A549 (cell line): ENCODE measurements at regions not wholly inside any gene's neighbourhood (a gene's known extent, or its start where the extent isn't known, plus 50 kb on each side); places are given as distances from the start of the nearest gene placed in this dataset.

ENCODE experiments used
- ATAC-seq, 2 experiments: fragments of 200-7000 bp in 1 of 2; fragments of >200 bp in 1 of 2; cut with Nextera tagmentation in 1 of 2; cut with Tn5 transposase in 1 of 2; 3 replicates each; pipeline versions ENCODE4 v1.8.0 to v1.9.1; 2018 to 2020; ENCODE audit warnings: mild to moderate bottlenecking in 1 of 2, moderate library complexity in 1 of 2
- CTCF ChIA-PET: fragments of 300-600 bp; sonication (Branson Sonifier 250); formaldehyde crosslinking; extraction: SDS; loops from one replicate; lab custom pipeline; 2021; ENCODE audit warnings: antibody characterized with exemption, inconsistent platforms; lab: Yijun Ruan, JAX
- POLR2A ChIA-PET: fragments of 350-600 bp; formaldehyde crosslinking; extraction: SDS; loops from one replicate; lab custom pipeline; 2021; ENCODE audit warnings: antibody characterized with exemption, inconsistent platforms; lab: Yijun Ruan, JAX
- DNase-seq, 2 experiments: peaks; one replicate each; pipeline versions ENCODE4 v3.0.0 to v3.0.0-alpha.2; 2011 to 2016; ENCODE audit warnings: low read depth in 1 of 2, low spot score in 1 of 2
- FAIRE-seq: peaks from 2 replicates; lab custom pipeline; 2011; peaks lifted over from hg19 to GRCh38; lab: Jason Lieb, UNC
- H3K27ac ChIP-seq, 2 experiments: fragments of >200 bp; sonication (Bioruptor Twin); formaldehyde crosslinking; 3 replicates each; pipeline ENCODE4 v1.5.1; 2016 to 2017
- H3K4me1 ChIP-seq: fragments of >200 bp; sonication (Bioruptor Twin); formaldehyde crosslinking; 3 replicates; pipeline ENCODE4 v1.6.1; 2016
- H3K4me2 ChIP-seq: fragments of >200 bp; sonication (Bioruptor Twin); formaldehyde crosslinking; 3 replicates; pipeline ENCODE4 v1.6.1; 2016
- H3K4me3 ChIP-seq: fragments of >200 bp; sonication (Bioruptor Twin); formaldehyde crosslinking; 3 replicates; pipeline ENCODE4 v1.5.1; 2016
- H3K9me3 ChIP-seq: fragments of >200 bp; sonication (Bioruptor Twin); formaldehyde crosslinking; 3 replicates; pipeline ENCODE4 v1.6.1; 2016
- BHLHE40 ChIP-seq: IDR thresholded peaks from 2 replicates; pipeline ENCODE4 v1.6.1; 2012; ENCODE audit warnings: low read depth, low read length, inconsistent platforms
- CHD2 ChIP-seq: fragments of 150-350 bp; IDR thresholded peaks from 2 replicates; pipeline ENCODE4 v1.6.1; 2014; ENCODE audit warnings: low read length; ENCODE audit not compliant: partially characterized antibody
- EP300 ChIP-seq, 2 experiments: fragments of >200 bp; sonication (Bioruptor Twin); formaldehyde crosslinking; IDR thresholded peaks; 2 replicates in 1 of 2; 3 replicates in 1 of 2; pipeline ENCODE4 v1.6.1; 2016 to 2017
- ESRRA ChIP-seq: fragments of 150-350 bp; IDR thresholded peaks from 2 replicates; pipeline ENCODE4 v1.6.1; 2014; ENCODE audit warnings: mild to moderate bottlenecking, low read length, borderline replicate concordance
- FOSB ChIP-seq: fragments of 250-450 bp; sonication (Bioruptor Pico); IDR thresholded peaks from 2 replicates; pipeline ENCODE4 v1.5.0; 2020; ENCODE audit warnings: mild to moderate bottlenecking, moderate library complexity
- FOSL2 ChIP-seq, 2 experiments: fragments of 450-650 bp in 1 of 2; fragments of >200 bp in 1 of 2; sonication (Bioruptor Twin) in 1 of 2; formaldehyde crosslinking; IDR thresholded peaks; 2 replicates each; pipeline versions ENCODE4 v1.5.0 to v1.6.1; 2016 to 2020; ENCODE audit warnings: mild to moderate bottlenecking in 1 of 2, moderate library complexity in 1 of 2
- FOXS1 ChIP-seq: fragments of 250-450 bp; sonication (Bioruptor Pico); IDR thresholded peaks from 2 replicates; pipeline ENCODE4 v1.5.0; 2020; ENCODE audit warnings: mild to moderate bottlenecking, moderate library complexity
- HDAC2 ChIP-seq: fragments of 200-600 bp; sonication (generic); IDR thresholded peaks from 2 replicates; pipeline ENCODE4 v1.6.1; 2016
- HEYL ChIP-seq: fragments of 250-450 bp; sonication (Bioruptor Pico); IDR thresholded peaks from 2 replicates; pipeline ENCODE4 v1.8.0; 2021; ENCODE audit warnings: mild to moderate bottlenecking, moderate library complexity
- HOXA7 ChIP-seq: fragments of 250-450 bp; sonication (Bioruptor Pico); IDR thresholded peaks from 2 replicates; pipeline ENCODE4 v1.5.0; 2020; ENCODE audit warnings: mild to moderate bottlenecking, moderate library complexity
- HOXB5 ChIP-seq: fragments of 250-450 bp; sonication (Bioruptor Pico); IDR thresholded peaks from 2 replicates; pipeline ENCODE4 v1.5.0; 2020; ENCODE audit warnings: mild to moderate bottlenecking, moderate library complexity
- JUNB ChIP-seq: fragments of >200 bp; sonication (Bioruptor Twin); formaldehyde crosslinking; IDR thresholded peaks from 2 replicates; pipeline ENCODE4 v1.6.1; 2016
- KDM1A ChIP-seq: fragments of 200-600 bp; sonication (generic); IDR thresholded peaks from 2 replicates; pipeline ENCODE4 v1.6.1; 2016; ENCODE audit warnings: low read depth, mild to moderate bottlenecking
- MAX ChIP-seq: IDR thresholded peaks from 2 replicates; pipeline ENCODE4 v1.6.1; 2012
- MAZ ChIP-seq: fragments of 150-350 bp; IDR thresholded peaks from 2 replicates; pipeline ENCODE4 v1.6.1; 2014; ENCODE audit warnings: antibody characterized with exemption, low read depth, low read length, borderline replicate concordance
- NFE2L2 ChIP-seq: fragments of 150-350 bp; conservative IDR thresholded peaks from 2 replicates; pipeline ENCODE4 v1.6.1; 2014; ENCODE audit warnings: low read length
- NR3C1 ChIP-seq: fragments of >200 bp; sonication (Bioruptor Twin); formaldehyde crosslinking; IDR thresholded peaks from 3 replicates; pipeline ENCODE4 v1.6.1; 2017
- POLR2A ChIP-seq: IDR thresholded peaks from 2 replicates; pipeline ENCODE4 v1.6.1; 2012; ENCODE audit warnings: mild to moderate bottlenecking, low read length
- POLR2AphosphoS2 ChIP-seq: conservative IDR thresholded peaks from 2 replicates; pipeline ENCODE4 v1.6.1; 2012; ENCODE audit warnings: low read length, improper control_type of control experiment, inconsistent platforms
- RAD21 ChIP-seq, 2 experiments: fragments of >200 bp in 1 of 2; sonication (Bioruptor Twin) in 1 of 2; formaldehyde crosslinking in 1 of 2; IDR thresholded peaks in 1 of 2; conservative IDR thresholded peaks in 1 of 2; 2 replicates in 1 of 2; 3 replicates in 1 of 2; pipeline ENCODE4 v1.6.1; 2012 to 2018; ENCODE audit warnings: inconsistent platforms in 1 of 2
- RCOR1 ChIP-seq: fragments of 150-350 bp; IDR thresholded peaks from 2 replicates; pipeline ENCODE4 v1.6.1; 2014; ENCODE audit warnings: antibody characterized with exemption, low read length, low read depth
- RFX5 ChIP-seq: fragments of 450-650 bp; IDR thresholded peaks from 2 replicates; pipeline ENCODE4 v1.7.1; 2014; ENCODE audit warnings: antibody characterized with exemption, mild to moderate bottlenecking, moderate library complexity
- SMC3 ChIP-seq: fragments of >200 bp; sonication (Bioruptor Twin); formaldehyde crosslinking; IDR thresholded peaks from 3 replicates; pipeline ENCODE4 v1.6.1; 2018; ENCODE audit warnings: inconsistent platforms
- TFCP2L1 ChIP-seq: fragments of 250-450 bp; sonication (Bioruptor Pico); IDR thresholded peaks from 2 replicates; pipeline ENCODE4 v1.5.0; 2021; ENCODE audit warnings: mild to moderate bottlenecking
- WGBS: methylation state at CpG from one replicate; pipeline ENCODE4 v1.1.6; 2017; ENCODE audit errors: missing lambda C conversion rate; 5-methylcytosine and 5-hydroxymethylcytosine counted together

- FAIRE-seq (no peak), ATAC-seq (no peak)
- H3K4me2 ChIP-seq = no peak overlapping the region
These were observed 251.8 kb upstream of the CDH9 start for GRCh38 chr5:27290172-27290571.

GRCh38 chr5:27276119-27276518 is 237.7 kb upstream of the CDH9 start:
- no peak overlapping the region for H3K4me3 ChIP-seq
- ChIA-PET CTCF (no interaction called here), POLR2A (no interaction called here)
- no peaks in the 10 kb centered on the region for H3K4me1 ChIP-seq
- ATAC-seq (no peak), DNase-seq (no peak), FAIRE-seq (no peak)
- H3K9me3 ChIP-seq = no peaks in the 10 kb centered on the region
- 70% methylated on average over 4 of the region's 4 CpGs for WGBS
- no peak overlapping the region for H3K27ac ChIP-seq
- no peak overlapping the region for H3K4me2 ChIP-seq
- TF ChIP-seq HDAC2 = no peak
- TF ChIP-seq SMC3 = no peak
- no peak for TF ChIP-seq POLR2A
- no peak for TF ChIP-seq NFE2L2
- TF ChIP-seq FOSB (CRISPR knock-in tag) = no peak
- TF ChIP-seq HOXA7 (CRISPR knock-in tag) = no peak
- TF ChIP-seq MAX = no peak
- TF ChIP-seq FOXS1 (CRISPR knock-in tag) = no peak
- no peak for TF ChIP-seq ESRRA
- no peak for TF ChIP-seq MAZ

More at GRCh38 chr5:27290172-27290571, 251.8 kb upstream of the CDH9 start:
- no peaks in the 10 kb centered on the region for H3K4me1 ChIP-seq
- H3K27ac ChIP-seq = no peak overlapping the region
- H3K9me3 ChIP-seq = no peaks in the 10 kb centered on the region
- H3K4me3 ChIP-seq = no peak overlapping the region
- 61% methylated on average over 1 of the region's 1 CpG for WGBS
- ChIA-PET CTCF (no interaction called here), POLR2A (no interaction called here)
- no peak for TF ChIP-seq CHD2
- TF ChIP-seq, all 56 proteins: peak for 0
- DNase-seq = no peak

DNA sequence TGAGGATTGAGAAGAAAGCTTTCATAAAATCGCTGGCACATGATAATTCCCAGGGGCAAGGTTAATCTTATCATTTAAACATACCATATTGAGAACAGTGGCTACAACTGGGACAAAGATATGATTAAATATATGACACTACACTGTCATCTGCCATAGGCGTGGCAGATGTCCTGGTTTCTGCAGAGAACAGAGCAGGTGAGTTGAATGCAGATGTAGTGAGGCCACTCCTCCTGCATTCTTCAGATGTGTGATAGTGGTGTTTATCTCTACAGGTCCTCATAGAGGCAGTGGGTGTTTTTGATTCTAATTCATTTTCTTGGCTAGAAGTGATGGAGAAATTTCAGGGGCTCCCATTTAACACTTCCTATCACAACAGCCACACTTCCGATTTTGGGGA is 237.0 kb upstream of the CDH9 start:
- no peak overlapping the region for H3K4me2 ChIP-seq
- WGBS = 28% methylated on average over 3 of the region's 3 CpGs
- H3K4me1 ChIP-seq = no peaks in the 10 kb centered on the region
- CTCF ChIA-PET = no interaction called here
- TF ChIP-seq HEYL = no peak
- TF ChIP-seq TFCP2L1 = no peak
- no peak for TF ChIP-seq CHD2
- no peak for TF ChIP-seq EP300 (IDR thresholded peaks at IDR 0.05)
- TF ChIP-seq NR3C1 = no peak
- no peak for TF ChIP-seq RFX5
- no peak for TF ChIP-seq POLR2AphosphoS2
- ATAC-seq = no peak
- no peak overlapping the region for H3K27ac ChIP-seq
- FAIRE-seq = no peak
- H3K9me3 ChIP-seq = no peaks in the 10 kb centered on the region
- POLR2A ChIA-PET = no interaction called here
- no peak for DNase-seq
- no peak overlapping the region for H3K4me3 ChIP-seq

GRCh38 chr5:27269766-27270165 is 231.4 kb upstream of the CDH9 start:
- ChIA-PET CTCF (no interaction called here), POLR2A (no interaction called here)
- 78% methylated on average over 4 of the region's 4 CpGs for WGBS
- Histone ChIP-seq H3K9me3 (0 out of 3 replicates have a peak, but pooled peaks cover 3% of the 10 kb centered on the region), H3K4me3 (no peak overlapping the region), H3K4me1 (no peaks in the 10 kb centered on the region), H3K4me2 (no peak overlapping the region), H3K27ac (no peak overlapping the region)
- ATAC-seq = no peak
- TF ChIP-seq BHLHE40 (no peak), ESRRA (no peak)
- FAIRE-seq = no peak
- no peak for DNase-seq

DNA sequence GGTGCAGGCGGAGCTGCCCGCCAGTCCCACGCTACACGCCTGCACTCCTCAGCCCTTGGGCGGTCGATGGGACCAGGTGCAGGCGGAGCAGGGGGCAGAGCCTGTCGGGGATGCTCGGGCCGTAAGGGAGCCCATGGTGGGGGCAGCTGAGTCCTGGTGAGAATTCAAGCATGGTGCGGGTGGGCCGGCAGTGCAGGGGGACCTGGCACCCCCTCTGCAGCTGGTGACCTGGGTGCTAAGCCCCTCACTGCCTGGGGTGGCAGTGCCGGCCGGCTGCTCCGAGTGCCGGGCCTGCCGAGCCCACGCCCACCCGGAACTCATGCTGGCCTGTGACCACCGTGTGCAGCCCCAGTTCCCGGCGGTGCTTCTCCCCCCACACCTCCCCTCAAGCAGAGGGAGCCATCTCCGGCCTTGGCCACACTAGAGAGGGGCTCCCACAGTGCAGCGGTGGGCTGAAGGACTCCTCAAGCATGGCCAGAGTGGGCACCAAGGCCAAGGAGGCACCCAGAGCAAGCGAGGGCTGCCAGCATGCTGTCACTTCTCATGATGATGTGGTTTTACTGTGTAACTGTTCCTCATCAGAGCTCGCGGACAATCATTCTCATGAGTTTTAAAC is 228.9 kb upstream of the CDH9 start:
- Histone ChIP-seq H3K9me3 (0 out of 3 replicates have a peak, but pooled peaks cover 15% of the 10 kb centered on the region), H3K4me3 (no peak overlapping the region), H3K27ac (no peak overlapping the region)
- ChIA-PET CTCF (no interaction called here), POLR2A (no interaction called here)
- no peak for ATAC-seq
- TF ChIP-seq HOXA7 (CRISPR knock-in tag) (no peak), HOXB5 (CRISPR knock-in tag) (no peak), HDAC2 (no peak), NFE2L2 (no peak), RAD21 (conservative IDR thresholded peaks at IDR 0.05 in 1 of 2, IDR thresholded peaks at IDR 0.05 in 1 of 2) (no peak), JUNB (no peak), FOSL2 (IDR thresholded peaks at IDR 0.05) (no peak), FOSL2 (CRISPR knock-in tag; IDR thresholded peaks at IDR 0.05) (no peak), POLR2A (no peak), SMC3 (no peak), KDM1A (no peak), FOXS1 (CRISPR knock-in tag) (no peak), RCOR1 (no peak)
- TF ChIP-seq, all 56 proteins: peak for 0
- DNase-seq = no peak
- no peaks in the 10 kb centered on the region for H3K4me1 ChIP-seq
- no peak for FAIRE-seq
- no peak overlapping the region for H3K4me2 ChIP-seq
- WGBS = 87% methylated on average over 17 of the region's 27 CpGs
